Endothelial cell of umbilical vein (primary cell): ENCODE measurements at regions not wholly inside any gene's neighbourhood (a gene's known extent, or its start where the extent isn't known, plus 50 kb on each side); places are given as distances from the start of the nearest gene placed in this dataset.

Experiments
- BruUV-seq: library from RNA; stranded (reverse); fragments of 400-500 nt; replicated peaks from 2 replicates; lab custom pipeline; 2021; lab: Mats Ljungman, UMichigan
- CTCF ChIA-PET: fragments of 300-600, 350-600 bp; sonication (Branson Sonifier 250); formaldehyde crosslinking; loops from one replicate; lab custom pipeline; 2021; ENCODE audit warnings: antibody characterized with exemption, inconsistent platforms; lab: Charles Lee
- POLR2A ChIA-PET: fragments of 300-600, 350-600 bp; sonication (Branson Sonifier 250); formaldehyde crosslinking; loops from one replicate; lab custom pipeline; 2021; ENCODE audit warnings: antibody characterized with exemption, inconsistent platforms; lab: Charles Lee
- DNase-seq: peaks from one replicate; pipeline ENCODE4 v3.0.0-alpha.2; 2011; ENCODE audit warnings: low read depth, low spot score
- FAIRE-seq: peaks from 2 replicates; lab custom pipeline; 2011; peaks lifted over from hg19 to GRCh38; lab: Jason Lieb, UNC
- H2AFZ ChIP-seq: 2 replicates; pipeline ENCODE4 v1.6.0; 2012; ENCODE audit warnings: low read depth, low read length, control low read depth, inconsistent platforms
- H3K27ac ChIP-seq: 2 replicates; pipeline ENCODE4 v1.5.1; 2011; ENCODE audit warnings: low read depth, mild to moderate bottlenecking, control low read depth, low read length, moderate library complexity; ENCODE audit not compliant: insufficient read depth
- H3K27me3 ChIP-seq, 2 experiments: 2 replicates each; pipeline versions ENCODE4 v1.6.0 to v1.6.1; 2011; ENCODE audit warnings: low read length in 2 of 2, mixed read lengths in 1 of 2; ENCODE audit not compliant: control insufficient read depth in 2 of 2, insufficient read depth in 2 of 2
- H3K36me3 ChIP-seq, 2 experiments: 2 replicates in 1 of 2; 3 replicates in 1 of 2; pipeline ENCODE4 v1.5.1; 2011; ENCODE audit warnings: low read length in 2 of 2, mild to moderate bottlenecking in 1 of 2, moderate library complexity in 1 of 2; ENCODE audit not compliant: control insufficient read depth in 2 of 2, insufficient read depth in 2 of 2; ENCODE audit errors: extremely low read depth in 1 of 2
- H3K4me1 ChIP-seq: 3 replicates; pipeline ENCODE4 v1.5.1; 2011; ENCODE audit warnings: mild to moderate bottlenecking, low read length; ENCODE audit not compliant: control insufficient read depth, insufficient read depth; ENCODE audit errors: extremely low read depth
- H3K4me2 ChIP-seq: 2 replicates; pipeline ENCODE4 v1.6.1; 2011; ENCODE audit warnings: low read length, control low read depth, mixed read lengths; ENCODE audit not compliant: insufficient read depth
- H3K4me3 ChIP-seq, 3 experiments: fragments of 200-600 bp in 1 of 3; sonication (generic), shearing (Covaris generic) in 1 of 3; replicated peaks in 1 of 3; 2 replicates each; pipeline ENCODE4 v1.5.1; 2011 to 2016; ENCODE audit warnings: control low read depth in 3 of 3, low read length in 3 of 3, mild to moderate bottlenecking in 2 of 3, inconsistent platforms in 1 of 3, low read depth in 1 of 3, moderate library complexity in 1 of 3; ENCODE audit not compliant: insufficient read depth in 1 of 3
- H3K79me2 ChIP-seq: 2 replicates; pipeline ENCODE4 v1.6.0; 2012; ENCODE audit warnings: low read length, inconsistent platforms; ENCODE audit not compliant: control insufficient read depth, insufficient read depth
- H3K9ac ChIP-seq: replicated peaks from 2 replicates; pipeline ENCODE3; 2011; ENCODE audit warnings: low read length, control low read depth; ENCODE audit not compliant: insufficient read depth; ENCODE audit errors: extremely low read depth
- H3K9me1 ChIP-seq: replicated peaks from 3 replicates; pipeline ENCODE4 v1.6.0; 2011; ENCODE audit warnings: mild to moderate bottlenecking, low read length; ENCODE audit not compliant: control insufficient read depth, insufficient read depth; ENCODE audit errors: extremely low read depth
- H3K9me3 ChIP-seq: replicated peaks from 2 replicates; pipeline ENCODE4 v1.5.1; 2012; ENCODE audit warnings: low read length, inconsistent platforms; ENCODE audit not compliant: control insufficient read depth, insufficient read depth
- H4K20me1 ChIP-seq: replicated peaks from 2 replicates; pipeline ENCODE3; 2011; ENCODE audit warnings: mild to moderate bottlenecking, low read length; ENCODE audit not compliant: control insufficient read depth, insufficient read depth; ENCODE audit errors: extremely low read depth
- EZH2 ChIP-seq: IDR thresholded peaks from 2 replicates; pipeline ENCODE4 v1.6.1; 2012; ENCODE audit warnings: borderline replicate concordance, low read depth, mild to moderate bottlenecking, moderate library complexity, low read length, inconsistent platforms; ENCODE audit not compliant: severe bottlenecking
- FOS ChIP-seq: IDR thresholded peaks from 2 replicates; pipeline ENCODE4 v1.6.1; 2011; ENCODE audit warnings: mild to moderate bottlenecking, low read length, moderate library complexity, borderline replicate concordance; ENCODE audit not compliant: insufficient read depth
- GATA2 ChIP-seq: IDR thresholded peaks from 2 replicates; pipeline ENCODE4 v1.7.0; 2011; ENCODE audit warnings: low read depth, mild to moderate bottlenecking, moderate library complexity, mixed read lengths, low read length; ENCODE audit not compliant: insufficient read length, insufficient read depth
- JUN ChIP-seq: IDR thresholded peaks from 2 replicates; pipeline ENCODE4 v1.6.1; 2011; ENCODE audit warnings: borderline replicate concordance, low read depth; ENCODE audit not compliant: insufficient read length, insufficient read depth
- MYC ChIP-seq: IDR thresholded peaks from one replicate; pipeline ENCODE4 v1.6.1; 2011; ENCODE audit warnings: mild to moderate bottlenecking, low read depth, low read length
- POLR2A ChIP-seq: IDR thresholded peaks from 2 replicates; pipeline ENCODE4 v1.6.1; 2012; ENCODE audit warnings: low read depth, mild to moderate bottlenecking, control low read depth, low read length
- POLR2AphosphoS5 ChIP-seq: IDR thresholded peaks from 2 replicates; pipeline ENCODE4 v1.6.1; 2012; ENCODE audit warnings: low read depth, mild to moderate bottlenecking, control low read depth, low read length, moderate library complexity; ENCODE audit not compliant: insufficient read depth
- dilution Hi-C: fragments of 300-500 bp; cut with MboI; formaldehyde crosslinking; loops from one replicate; pipeline ENCODE4 v1.15.0; 2019; ENCODE audit warnings: low sequenced_read_pairs; ENCODE audit not compliant: extremely low pct_ligation_motif_present
- intact Hi-C: fragments of 100-400 bp; cut with micrococcal nuclease; formaldehyde crosslinking; loops from one replicate; pipeline ENCODE4 v1.10.0; 2022
- TF ChIP-seq, protein P1 (sequence below): IDR thresholded peaks from 2 replicates; pipeline ENCODE4 v1.6.1; 2011; ENCODE audit not compliant: insufficient read depth, insufficient read length
- TF ChIP-seq, protein P2 (sequence below), 2 donors: IDR thresholded peaks; 1 replicate in 1 of 2; 2 replicates in 1 of 2; pipeline ENCODE4 v1.5.1; 2011; ENCODE audit warnings: low read length in 2 of 2, mild to moderate bottlenecking in 2 of 2, moderate library complexity in 2 of 2, control low read depth in 1 of 2, inconsistent platforms in 1 of 2, low read depth in 1 of 2; ENCODE audit not compliant: insufficient read depth in 1 of 2; ENCODE audit errors: extremely low read depth in 1 of 2

DNA sequence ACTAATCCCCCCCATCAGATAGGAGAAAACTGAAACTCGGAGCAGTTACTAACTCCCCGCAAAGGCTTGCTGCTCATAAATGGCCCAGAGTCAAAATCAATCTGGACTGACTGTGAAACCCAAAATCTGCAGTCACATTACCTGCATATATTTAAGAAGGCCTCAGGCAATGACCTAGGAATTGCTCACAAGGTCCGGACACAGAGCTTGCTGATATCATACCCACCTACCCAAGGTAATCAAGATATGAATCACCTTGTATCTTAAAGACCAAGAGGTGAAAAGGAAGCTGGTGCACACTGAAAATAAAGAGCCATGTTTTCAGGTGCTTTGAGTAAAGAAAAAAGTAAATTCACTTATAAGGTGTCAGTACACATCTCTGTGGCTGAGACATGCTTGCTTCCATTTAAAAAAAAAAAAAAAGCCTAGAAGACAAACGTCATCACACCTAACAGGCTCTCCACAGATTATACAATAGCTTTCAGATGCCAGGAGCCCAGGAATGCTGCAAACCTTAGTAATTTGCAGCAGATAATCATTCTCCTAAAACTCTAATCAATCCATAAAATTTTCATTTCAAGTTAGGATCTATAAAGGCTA lies 195.4 kb downstream of the ZEB2 start:
- intact Hi-C loops (no loop called here), dilution Hi-C loops (no loop called here)
- Histone ChIP-seq H3K79me2 (peaks cover 5% of the 10 kb centered on the region), H3K9ac (no peak overlapping the region), H3K9me1 (no peaks in the 10 kb centered on the region), H4K20me1 (no peaks in the 10 kb centered on the region), H3K4me1 (peaks cover 12% of the 10 kb centered on the region), H3K27ac (no peak overlapping the region), H2AFZ (no peak overlapping the region), H3K4me3 (no peak overlapping the region), H3K27me3 (no peaks in the 10 kb centered on the region), H3K36me3 (no peaks in the 10 kb centered on the region), H3K9me3 (no peaks in the 10 kb centered on the region), H3K4me2 (no peak overlapping the region)
- ChIA-PET CTCF (interaction anchor here (0.8 kb wide), 1 partner anchor 14 kb away, joined by 3 read pairs; no protein-coding TSS in a partner anchor), POLR2A (no interaction called here)
- BruUV-seq: no TSS peak
- DNase-seq (no peak), FAIRE-seq (no peak)
- TF ChIP-seq MYC (no peak), POLR2AphosphoS5 (no peak), GATA2 (no peak), JUN (no peak), EZH2 (no peak), FOS (no peak), POLR2A (no peak)
- TF ChIP-seq, protein P1, sequence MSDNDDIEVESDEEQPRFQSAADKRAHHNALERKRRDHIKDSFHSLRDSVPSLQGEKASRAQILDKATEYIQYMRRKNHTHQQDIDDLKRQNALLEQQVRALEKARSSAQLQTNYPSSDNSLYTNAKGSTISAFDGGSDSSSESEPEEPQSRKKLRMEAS: no peak
- TF ChIP-seq, protein P2, sequence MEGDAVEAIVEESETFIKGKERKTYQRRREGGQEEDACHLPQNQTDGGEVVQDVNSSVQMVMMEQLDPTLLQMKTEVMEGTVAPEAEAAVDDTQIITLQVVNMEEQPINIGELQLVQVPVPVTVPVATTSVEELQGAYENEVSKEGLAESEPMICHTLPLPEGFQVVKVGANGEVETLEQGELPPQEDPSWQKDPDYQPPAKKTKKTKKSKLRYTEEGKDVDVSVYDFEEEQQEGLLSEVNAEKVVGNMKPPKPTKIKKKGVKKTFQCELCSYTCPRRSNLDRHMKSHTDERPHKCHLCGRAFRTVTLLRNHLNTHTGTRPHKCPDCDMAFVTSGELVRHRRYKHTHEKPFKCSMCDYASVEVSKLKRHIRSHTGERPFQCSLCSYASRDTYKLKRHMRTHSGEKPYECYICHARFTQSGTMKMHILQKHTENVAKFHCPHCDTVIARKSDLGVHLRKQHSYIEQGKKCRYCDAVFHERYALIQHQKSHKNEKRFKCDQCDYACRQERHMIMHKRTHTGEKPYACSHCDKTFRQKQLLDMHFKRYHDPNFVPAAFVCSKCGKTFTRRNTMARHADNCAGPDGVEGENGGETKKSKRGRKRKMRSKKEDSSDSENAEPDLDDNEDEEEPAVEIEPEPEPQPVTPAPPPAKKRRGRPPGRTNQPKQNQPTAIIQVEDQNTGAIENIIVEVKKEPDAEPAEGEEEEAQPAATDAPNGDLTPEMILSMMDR (IDR thresholded peaks at IDR 0.05; ENCODE audit: extremely low read depth in 1 of 2, insufficient read depth in 1 of 2, low read depth in 1 of 2, low read length in 2 of 2): no peak
